Stimulated activated CD4-positive, alpha-beta T cell treated with anti-CD3 and anti-CD28 coated beads, TNF-alpha, amount 100 ng/mL, for 48 hours (primary cell): ENCODE measurements at regions not wholly inside any gene's neighbourhood (a gene's known extent, or its start where the extent isn't known, plus 50 kb on each side); places are given as distances from the start of the nearest gene placed in this dataset.

Source experiments
- DNase-seq, 3 donors: peaks; one replicate each; pipeline ENCODE4 v3.0.0-alpha.2; 2020; ENCODE audit warnings: low read depth in 3 of 3

DNA sequence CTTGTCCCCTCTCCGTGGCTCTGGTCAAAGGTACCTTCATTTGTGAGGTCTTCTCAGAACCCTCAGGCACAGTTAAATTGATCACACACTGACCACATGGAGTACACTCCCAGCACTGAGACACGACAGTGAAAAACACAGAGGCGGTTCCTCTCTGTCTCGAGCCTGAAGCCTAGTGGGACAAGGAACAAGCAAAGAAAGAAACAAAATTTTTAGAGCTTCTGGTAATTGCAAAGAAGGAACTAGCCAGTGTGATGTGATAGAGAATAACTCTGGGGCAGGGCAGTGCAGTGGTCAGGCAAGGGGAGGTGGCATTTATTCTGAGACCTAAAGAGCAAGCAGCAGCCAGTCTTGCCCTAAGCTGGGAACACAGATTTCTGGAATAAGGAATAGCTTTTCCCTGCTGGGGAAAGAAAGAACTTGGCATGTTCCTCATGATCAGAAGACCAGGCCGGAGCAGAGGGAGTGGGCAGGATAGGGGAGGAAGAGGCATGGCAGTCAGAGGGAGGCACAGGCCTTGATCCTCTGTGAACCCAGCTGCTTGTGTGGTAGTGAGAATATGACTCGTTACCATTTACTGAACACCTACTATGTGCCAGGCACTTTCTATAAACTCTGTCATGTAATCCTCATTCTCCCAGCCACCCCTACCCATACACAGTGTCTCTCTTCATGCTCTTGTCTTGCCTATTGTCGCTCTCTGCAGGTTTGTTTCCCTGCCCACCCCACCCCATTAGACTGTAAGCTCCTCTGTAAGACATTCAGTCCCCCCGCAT lies 262.3 kb upstream of the HES1 start:
- no peak for DNase-seq

DNA sequence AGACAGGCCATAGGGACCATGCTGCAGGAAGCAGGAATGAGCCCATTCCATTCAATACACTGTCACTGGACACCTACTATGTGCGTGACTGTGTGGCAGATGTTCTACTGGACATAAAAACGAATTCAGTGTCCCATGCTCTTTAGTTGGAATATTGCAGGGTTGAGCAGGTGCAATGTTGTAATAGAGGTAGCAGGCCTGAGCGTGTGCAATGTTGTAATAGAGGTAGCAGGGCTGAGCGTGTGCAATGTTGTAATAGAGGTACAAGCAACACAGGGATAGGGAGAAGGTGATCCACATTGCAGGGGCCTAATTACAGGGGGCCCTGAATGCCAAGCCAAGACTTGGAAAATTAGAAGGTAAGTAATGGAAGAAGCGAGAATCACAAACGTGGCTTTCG lies 261.4 kb upstream of the HES1 start:
- no peak for DNase-seq

DNA sequence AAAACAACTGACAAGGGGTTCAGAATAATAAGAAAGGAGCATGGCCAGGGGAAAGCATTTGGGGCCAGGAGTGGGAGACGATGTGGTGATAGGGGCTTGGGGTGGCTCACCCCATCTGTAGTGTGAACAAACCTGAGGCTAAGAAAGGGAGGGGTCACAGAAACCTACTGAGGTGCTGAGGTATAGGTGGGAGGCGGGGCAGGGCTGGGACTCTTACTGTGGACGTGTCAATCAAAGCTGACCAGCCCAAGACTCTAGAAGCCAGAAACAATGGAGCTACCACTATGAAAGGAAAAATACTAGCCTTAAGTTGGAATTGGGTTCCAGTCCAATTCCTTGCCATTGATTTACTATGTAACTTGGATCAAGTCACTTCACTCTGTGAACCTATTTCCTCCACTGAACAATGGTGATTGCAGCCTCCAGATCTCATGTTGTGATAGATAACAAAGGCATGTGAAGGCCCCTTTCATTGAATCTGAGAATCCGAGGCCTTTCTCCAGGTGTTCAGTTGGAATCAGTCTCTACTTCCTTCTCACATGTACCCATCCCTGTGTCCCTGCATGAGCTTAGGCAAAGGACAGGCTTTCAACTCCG lies 260.9 kb upstream of the HES1 start:
- DNase-seq: no peak

DNA sequence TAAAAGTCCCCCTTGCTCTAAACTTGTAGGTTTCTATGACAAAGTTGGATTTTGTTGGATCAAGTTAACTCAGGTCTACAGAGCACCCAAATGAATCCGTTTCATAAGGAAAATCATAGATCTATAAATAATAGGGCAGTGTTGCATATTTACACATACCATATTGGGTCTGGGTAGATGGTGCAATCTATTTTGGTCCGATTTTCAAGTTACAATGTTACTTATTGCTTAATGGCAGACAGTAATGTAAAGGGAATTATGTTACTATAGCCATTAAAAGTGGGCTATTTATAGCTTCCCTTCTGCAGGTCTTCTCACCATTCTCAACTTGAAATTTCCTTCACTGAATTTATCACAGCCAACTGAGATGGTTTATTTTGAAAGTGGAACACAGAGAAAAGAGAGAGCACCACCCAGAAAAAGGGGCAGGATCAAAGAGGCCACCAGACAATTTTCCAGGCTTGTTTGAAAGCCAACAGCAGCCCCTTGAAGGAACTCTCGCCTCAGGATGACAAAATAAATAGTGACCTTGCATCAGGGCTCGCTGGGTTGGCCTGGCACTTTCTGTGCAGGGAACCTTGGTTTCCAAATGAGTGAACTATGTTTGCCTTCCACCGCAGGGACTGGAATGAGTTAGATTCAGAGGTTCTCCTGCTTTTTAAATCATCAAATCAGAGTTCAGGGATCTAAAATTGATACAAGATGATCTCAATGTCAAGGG lies 260.2 kb upstream of the HES1 start:
- no peak for DNase-seq

DNA sequence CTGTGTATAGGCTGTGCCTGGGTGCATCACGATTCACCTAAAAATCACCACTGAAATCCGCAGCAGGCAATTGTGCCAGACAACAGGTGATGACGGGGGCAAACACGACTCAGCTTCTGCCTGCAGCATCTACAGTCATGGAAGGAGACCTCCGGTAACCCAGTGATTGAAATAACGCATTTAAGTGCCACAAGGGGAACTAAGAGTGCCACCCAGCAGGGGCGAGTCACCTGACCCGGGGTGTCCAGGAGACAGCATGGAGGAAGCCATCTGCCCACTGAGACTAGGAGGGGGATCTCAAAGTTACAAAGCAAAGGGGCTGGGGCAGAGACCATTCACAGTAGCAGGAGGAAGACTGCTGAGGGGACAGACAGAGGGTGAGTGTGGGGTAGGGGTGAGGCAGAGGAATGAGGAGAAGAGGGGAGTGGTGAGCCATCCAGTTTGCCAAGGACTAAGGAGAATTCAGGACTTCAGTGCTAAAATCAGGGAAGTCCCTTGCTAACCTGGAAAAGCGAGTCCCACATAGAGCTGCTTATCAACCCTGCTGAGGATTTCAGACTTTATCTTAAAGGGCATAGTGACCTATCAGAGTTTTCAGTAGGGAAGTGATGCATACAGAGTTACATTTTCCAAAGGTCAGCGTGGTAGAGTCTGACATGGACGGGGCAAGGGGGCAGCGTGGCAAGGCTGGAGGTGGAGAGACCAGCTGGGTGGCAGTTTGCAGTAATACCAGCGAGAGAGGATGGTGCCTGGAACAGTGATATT lies 256.7 kb upstream of the HES1 start:
- DNase-seq: no peak

DNA sequence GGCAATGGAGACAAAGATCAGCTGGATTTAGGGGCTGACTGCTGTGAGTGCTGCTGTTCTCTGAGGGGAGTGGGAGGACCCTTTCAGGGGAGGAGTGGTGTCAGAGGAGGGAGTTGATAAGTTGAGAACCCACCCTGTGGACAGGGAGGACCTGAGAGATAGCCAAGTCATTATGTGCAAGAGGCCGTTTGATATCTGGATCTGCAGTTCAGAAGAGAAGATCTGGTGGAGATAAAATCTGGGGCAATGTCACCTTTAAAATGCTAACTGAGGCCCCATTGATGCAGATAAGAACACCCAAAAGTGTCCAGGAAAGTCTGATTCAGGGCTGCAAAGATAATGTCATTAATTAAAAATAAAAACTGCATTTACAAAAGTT lies 256.1 kb upstream of the HES1 start:
- DNase-seq: no peak

DNA sequence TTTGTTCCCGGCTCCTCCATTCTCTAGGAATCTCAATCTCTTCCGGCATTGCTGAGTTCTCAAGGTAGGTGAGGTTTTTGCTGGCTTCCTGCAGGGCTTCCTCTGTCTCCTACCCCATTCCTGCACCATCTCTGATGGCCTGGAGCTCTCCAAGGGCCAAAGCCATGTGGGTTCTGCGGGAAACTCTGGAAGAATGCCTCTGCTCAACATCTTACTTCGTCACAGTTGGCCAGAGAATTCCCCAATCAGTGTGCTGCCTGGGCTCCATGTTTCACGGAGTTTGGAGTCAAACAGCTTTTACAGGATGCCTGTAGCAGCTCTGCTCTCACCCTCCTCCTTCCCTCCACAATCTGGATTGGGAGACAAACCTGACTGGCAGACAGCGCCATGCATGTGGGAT lies 253.9 kb upstream of the HES1 start:
- DNase-seq: no peak

DNA sequence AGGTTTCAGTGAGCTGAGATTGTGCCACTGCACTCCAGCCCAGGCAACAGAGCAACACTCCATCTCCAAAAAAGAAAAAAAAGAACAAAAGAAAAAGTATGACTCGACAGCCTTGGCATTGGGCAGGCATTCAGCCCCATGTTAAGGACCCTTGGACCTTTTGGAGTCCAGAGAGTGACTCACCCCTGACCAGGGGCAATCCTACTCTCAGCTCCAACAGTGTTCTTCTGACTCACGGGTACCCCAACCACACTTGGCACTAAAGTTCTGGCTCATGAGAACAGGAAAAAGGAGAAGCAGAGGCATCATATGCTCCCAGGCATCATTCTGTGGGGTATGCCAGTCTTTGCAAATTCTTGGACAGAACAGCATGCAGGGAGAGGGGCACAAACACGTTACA lies 252.4 kb upstream of the HES1 start:
- DNase-seq: no peak

DNA sequence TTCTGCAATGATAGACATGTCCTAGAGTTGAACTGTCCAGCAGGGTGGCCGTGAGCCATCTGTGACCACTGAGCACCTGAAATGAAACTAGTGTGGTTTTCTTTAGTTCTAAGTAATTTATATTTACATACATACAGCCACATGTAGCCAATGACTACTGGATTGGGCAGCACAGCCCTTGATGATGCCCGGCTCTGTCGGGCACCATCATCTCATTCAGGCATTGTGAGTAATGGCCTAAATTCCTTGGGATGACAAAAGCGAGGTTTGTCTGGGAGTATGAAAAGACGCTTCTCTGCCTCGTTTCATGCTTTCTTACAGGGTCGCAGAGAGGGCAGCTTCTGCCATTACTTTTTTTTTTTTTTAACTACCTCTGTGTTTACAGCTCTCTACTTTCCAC lies 251.9 kb upstream of the HES1 start:
- no peak for DNase-seq

DNA sequence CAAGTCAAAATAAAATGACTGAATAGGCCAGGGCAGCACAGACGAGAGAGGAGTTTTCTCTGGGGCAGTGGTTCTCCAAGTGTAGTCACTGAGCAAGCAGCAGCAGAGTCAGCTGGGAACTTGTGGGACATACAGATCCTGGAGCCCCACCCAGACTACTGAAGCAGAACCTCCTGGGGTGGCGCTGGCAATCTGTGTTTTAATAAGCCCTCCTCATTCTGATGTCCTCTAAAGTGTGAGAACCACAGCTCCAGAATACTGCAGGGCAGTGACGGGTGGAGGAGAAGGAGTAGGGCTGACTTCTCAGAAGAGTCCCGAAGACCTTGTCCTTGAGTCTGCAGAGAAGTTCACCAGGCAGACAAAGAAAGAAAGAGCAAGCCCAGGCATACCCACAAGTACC lies 251.3 kb upstream of the HES1 start:
- no peak for DNase-seq

DNA sequence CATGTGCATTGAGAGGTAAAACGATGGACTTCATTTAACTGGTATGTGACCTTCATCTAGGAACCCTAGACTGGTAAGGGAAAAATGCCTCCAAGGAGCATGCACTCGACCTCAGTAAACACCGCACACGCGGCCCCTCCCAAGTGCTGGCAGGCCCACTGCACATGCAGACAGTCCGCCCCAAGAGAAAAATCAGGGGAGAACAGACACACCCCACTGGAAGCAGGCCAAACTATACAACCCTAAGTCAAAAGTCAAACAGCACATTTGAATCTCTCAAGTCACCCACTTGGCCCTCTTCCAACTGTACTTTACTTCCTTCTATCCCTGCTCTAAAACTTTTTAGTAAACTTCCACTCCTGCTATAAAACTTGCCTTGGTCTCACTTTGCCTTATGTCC lies 250.1 kb upstream of the HES1 start:
- DNase-seq: no peak

DNA sequence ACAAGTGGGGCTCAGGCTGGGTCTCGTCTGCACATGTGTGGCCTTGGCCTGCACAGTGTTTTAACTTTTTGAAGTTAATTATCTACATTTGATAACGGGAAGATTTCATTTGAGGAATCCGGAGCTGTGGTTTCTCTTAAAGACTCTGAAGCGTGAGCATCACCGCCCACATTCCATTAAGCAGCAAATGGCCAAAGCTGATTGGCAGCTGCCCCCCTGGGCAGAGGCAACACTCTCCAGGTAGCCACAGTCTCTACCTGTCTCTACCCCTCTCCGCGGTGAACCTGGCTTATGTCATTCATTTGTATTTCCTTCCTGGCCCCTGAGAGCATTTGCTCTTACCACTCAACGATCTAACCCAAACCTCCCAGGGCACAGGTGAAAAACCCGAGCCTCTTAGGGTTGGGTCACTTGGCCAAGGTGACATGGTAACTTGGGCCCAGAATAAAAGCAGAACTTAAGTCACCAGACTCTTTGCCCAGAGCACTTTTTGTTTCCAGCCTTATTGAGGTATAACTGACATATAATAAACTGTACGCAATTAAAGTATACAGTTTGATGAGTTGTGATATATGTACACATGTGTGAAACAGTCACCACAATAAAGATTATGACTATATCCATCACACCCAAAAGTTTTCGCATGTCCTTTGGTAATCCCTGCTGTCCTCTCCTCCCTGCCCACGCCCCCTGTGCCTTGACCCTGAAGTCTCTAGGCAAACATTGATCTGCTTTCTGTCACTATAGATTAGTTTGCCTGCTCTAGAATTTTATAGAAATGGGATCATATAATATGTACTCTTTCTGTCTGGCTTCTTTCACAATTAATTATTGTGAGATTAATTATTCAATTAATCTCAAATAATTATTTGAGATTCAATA lies 245.7 kb upstream of the HES1 start:
- no peak for DNase-seq

DNA sequence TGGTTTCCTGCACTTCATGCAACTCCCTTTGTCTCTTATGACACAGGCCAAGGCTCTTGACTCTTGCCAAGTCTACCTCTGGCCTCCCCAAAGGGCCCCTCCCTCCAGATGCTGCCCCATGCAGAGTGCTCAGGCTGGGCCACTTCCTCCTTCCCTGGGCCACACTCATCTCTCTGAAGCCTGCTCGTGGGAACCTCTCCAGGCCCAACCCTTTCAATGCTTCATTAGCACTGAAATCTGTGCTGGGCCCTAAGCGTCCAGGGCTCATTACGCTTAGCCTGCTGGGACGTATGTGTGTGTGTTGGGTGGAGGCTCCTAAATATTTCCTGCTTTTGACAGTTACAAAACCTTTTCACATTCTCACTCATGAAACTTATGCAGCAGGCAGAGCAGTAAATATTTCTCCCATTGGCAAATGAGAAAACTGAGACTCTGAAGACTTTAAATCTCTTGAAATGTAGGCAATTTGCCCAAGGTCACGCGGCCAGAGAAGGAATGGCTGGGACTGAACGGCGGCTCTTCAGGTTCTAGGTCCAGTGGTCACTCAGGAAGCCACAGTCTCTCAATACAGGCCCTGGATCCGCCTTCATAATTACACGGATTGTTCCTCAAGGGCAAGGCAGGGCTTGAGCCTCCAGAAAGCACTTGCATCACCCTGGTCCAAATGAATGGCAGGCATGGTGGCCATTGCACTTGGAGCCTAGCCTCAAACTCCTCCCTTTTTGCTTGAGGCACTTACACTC lies 241.7 kb upstream of the HES1 start:
- no peak for DNase-seq

DNA sequence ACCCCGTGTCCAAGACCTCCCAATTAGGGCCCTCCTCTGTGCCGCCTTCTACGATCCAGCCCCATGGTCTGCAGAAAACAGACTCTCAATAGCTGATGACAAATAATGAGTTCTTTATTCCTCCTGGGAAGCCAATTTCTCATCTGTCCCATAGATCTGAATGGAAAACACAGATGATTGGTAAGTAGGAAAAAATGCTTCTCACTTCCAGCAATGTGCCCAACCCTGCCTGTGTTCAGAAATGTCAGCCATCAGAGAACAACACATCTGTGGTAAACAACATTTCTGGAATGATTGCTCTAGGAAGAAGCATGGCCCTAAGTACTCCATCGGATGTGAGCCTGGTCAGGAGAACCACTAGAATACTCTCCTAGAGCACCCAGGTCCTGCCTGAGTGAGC lies 240.5 kb upstream of the HES1 start:
- no peak for DNase-seq

DNA sequence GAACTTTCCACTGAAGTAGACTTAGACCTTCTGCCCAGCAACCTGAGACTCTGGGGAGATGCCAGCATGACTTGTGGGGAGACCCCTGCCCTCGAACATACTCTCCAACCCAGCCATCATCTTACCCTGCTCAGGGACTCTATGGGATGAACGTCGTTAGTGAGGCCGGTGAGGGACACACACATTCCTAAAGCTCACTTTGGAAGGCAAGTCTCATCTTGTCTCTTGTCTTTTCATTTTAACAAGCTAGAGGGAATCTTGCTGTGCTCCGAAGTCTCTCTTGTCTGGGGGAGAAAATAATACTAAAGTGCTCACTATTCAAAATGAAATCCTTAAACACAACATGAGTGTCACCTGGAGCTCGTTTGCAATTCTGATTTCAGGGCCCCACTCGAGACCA lies 239.5 kb upstream of the HES1 start:
- DNase-seq: no peak

DNA sequence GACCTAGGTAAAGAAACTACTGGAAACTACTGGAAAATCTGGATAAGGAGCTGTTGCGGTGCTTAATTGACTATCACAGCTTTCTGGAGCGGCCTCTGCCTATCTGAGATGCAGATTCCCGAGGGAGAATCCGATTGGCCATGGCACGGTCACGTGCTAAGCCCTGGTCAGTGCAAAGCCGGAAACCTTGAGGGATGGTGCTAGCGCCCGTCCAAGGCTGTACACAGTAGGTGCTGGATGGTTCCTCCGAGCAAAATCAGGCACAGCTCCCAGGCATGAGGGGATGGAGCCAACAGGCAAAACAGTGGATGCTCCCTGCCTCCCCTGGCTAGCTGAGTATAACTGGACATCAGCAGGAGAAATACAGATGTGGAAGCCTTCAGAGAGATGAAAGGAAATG lies 238.7 kb upstream of the HES1 start:
- DNase-seq: no peak

DNA sequence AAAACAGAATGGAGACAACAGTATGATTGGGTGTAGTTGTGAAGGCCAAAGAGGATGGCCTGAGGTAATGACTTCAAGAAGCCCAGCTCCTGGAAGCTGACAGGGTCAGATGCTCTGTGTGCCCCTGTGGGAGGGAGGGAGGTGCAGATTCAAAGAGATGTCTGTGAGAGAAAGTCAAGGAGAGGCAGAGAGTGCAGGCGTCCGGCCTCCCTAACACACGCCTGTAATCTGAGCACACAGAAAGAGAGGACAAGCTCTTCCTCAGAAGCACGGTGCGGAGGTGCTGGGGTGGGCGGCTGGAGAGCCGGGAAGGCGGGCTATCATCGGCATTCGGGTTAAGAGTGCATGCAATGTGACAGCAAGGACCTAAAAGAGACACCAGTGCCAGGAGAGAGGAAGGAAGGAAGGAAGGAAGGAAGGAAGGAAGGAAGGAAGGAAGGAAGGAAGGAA lies 238.2 kb upstream of the HES1 start:
- no peak for DNase-seq

DNA sequence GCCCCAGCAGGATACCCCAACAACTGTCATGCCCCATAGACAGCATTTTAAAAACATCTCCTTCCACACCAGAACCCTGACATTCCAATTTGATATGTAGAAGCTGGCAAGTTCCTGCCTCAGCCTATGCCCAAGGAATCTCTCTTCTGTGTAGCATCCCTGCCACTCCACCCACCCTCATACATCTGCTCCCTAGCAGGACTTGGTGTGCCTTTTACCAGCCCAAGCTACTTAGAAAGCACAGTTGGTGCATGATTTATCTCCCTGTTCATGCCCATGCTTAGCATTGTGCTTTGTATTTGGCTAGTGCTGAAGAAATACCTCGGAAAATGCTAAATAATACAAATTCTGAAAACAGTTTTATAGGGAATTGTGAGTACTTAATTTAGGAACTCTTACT lies 236.9 kb upstream of the HES1 start:
- no peak for DNase-seq

DNA sequence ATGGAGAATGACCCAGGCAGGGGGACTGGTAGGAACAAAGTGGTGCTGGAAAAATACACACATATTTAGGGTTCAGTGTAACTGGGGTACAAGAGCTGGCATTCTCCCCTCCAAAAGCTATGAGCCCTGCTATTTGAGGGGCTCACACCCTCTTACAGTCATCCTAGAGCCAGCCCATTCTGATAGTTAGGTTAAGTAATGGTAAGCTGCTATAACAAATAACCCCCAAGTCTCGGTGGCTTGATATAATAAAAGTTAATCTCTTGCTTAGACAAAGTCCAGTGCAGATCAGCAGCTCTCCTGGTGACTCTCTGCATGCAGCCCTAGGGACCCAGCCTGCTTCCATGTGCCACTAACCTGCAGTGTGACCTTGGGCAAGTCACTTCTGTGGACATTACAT lies 234.9 kb upstream of the HES1 start:
- no peak for DNase-seq

DNA sequence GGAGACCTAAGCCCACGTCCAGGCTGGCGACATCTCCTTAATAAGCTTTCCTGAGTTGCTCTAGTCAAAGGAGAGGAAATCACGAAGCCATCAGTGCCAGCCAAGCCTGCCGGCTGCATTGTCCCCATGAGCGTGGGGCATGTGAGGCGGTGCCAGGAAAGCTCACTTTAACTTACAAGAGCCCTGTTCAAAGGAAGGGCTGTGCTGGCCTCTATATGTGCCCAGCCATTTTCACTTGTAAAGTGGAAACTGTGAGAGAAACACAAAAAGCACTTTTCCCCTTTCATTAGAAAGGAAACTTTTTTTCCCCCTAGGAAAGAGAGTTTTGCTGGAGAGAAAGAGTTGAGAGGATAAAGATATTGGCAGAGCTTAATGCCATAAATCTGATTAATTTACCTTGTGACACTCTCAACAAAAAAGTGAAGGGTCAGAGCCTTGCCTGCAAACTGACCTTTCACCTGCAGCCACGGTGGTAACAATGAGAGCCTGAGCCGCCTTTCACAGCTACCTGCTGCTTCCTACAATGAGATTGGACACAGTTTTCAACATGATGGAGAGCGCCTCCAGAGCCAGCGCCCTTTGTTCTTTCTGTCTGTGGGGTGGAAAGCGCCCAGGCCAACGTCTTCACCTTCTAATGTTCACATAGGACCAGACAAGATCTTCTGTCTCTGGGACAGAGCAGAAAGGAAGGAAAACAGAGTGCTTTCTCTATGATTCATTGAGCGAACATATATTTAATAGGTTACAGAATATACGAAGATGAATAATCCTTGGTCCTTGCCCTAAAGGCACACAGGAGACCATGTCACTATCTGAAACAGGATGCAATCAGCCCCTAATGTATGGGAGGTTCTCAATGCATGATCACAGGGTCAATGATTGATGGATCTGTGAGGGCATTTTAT lies 233.1 kb upstream of the HES1 start:
- DNase-seq: no peak
